RWPE2 (cell line): ENCODE measurements at regions not wholly inside any gene's neighbourhood (a gene's known extent, or its start where the extent isn't known, plus 50 kb on each side); places are given as distances from the start of the nearest gene placed in this dataset.

ENCODE experiments used
- ATAC-seq: fragments of 200-7000 bp; cut with Tn5 transposase; 3 replicates; pipeline ENCODE4 v1.9.1; 2021; ENCODE audit warnings: low read depth
- DNase-seq: peaks from one replicate; pipeline ENCODE4 v3.0.0-alpha.2; 2020; ENCODE audit warnings: low spot score
- H3K27ac ChIP-seq: fragments of 450-650 bp; 2 replicates; pipeline ENCODE4 v1.5.1; 2017; ENCODE audit warnings: mild to moderate bottlenecking; ENCODE audit not compliant: poor library complexity, severe bottlenecking
- H3K27me3 ChIP-seq: fragments of 250-450 bp; sonication (Bioruptor Pico); 2 replicates; pipeline ENCODE4 v1.5.1; 2021; ENCODE audit warnings: mild to moderate bottlenecking, moderate library complexity; ENCODE audit not compliant: insufficient read depth, poor library complexity, severe bottlenecking
- H3K36me3 ChIP-seq: fragments of 250-450 bp; sonication (Bioruptor Pico); 2 replicates; pipeline ENCODE4 v1.5.1; 2020; ENCODE audit warnings: low read depth, mild to moderate bottlenecking, moderate library complexity
- H3K4me1 ChIP-seq: fragments of 250-450 bp; sonication (Bioruptor Pico); 2 replicates; pipeline ENCODE4 v1.5.1; 2021; ENCODE audit warnings: mild to moderate bottlenecking, moderate library complexity; ENCODE audit not compliant: insufficient read depth, poor library complexity, severe bottlenecking
- H3K4me3 ChIP-seq: fragments of 250-450 bp; sonication (Bioruptor Pico); 2 replicates; pipeline ENCODE4 v1.5.1; 2021; ENCODE audit warnings: mild to moderate bottlenecking, moderate library complexity; ENCODE audit not compliant: severe bottlenecking
- H3K9me3 ChIP-seq: fragments of 250-450 bp; sonication (Bioruptor Pico); 2 replicates; pipeline ENCODE4 v1.5.1; 2021; ENCODE audit warnings: mild to moderate bottlenecking, moderate library complexity; ENCODE audit not compliant: severe bottlenecking
- CTCF ChIP-seq: fragments of 450-650 bp; IDR thresholded peaks from one replicate; pipeline ENCODE4 v1.5.1; 2017; ENCODE audit warnings: mild to moderate bottlenecking, moderate library complexity; ENCODE audit not compliant: poor library complexity, severe bottlenecking

GRCh38 chr6:22437665-22438064 is 131.7 kb upstream of the HDGFL1 start:
- Histone ChIP-seq H3K4me3 (no peak overlapping the region), H3K4me1 (peaks cover 13% of the 10 kb centered on the region), H3K36me3 (no peaks in the 10 kb centered on the region), H3K27me3 (no peaks in the 10 kb centered on the region), H3K27ac (no peak overlapping the region), H3K9me3 (no peaks in the 10 kb centered on the region)
- DNase-seq, result no peak
- TF ChIP-seq CTCF, result no peak
- no peak for ATAC-seq

- ATAC-seq, result peak; percentile 31; the same call in 1 of the 3 replicates
- DNase-seq, result no peak
- Histone ChIP-seq H3K4me3 (no peak overlapping the region), H3K27me3 (no peaks in the 10 kb centered on the region), H3K27ac (peak overlapping the region; percentile 19), H3K36me3 (no peaks in the 10 kb centered on the region), H3K9me3 (no peaks in the 10 kb centered on the region), H3K4me1 (peaks cover 8% of the 10 kb centered on the region)
- TF ChIP-seq CTCF, result no peak
These were observed 126.5 kb upstream of the HDGFL1 start for GRCh38 chr6:22442826-22443225.

- no peak overlapping the region for H3K27ac ChIP-seq
- no peak for ATAC-seq
- H3K9me3 ChIP-seq, result no peaks in the 10 kb centered on the region
- H3K36me3 ChIP-seq, result no peaks in the 10 kb centered on the region
- no peak for TF ChIP-seq CTCF
- no peak for DNase-seq
- H3K4me3 ChIP-seq, result no peak overlapping the region
- H3K27me3 ChIP-seq, result no peaks in the 10 kb centered on the region
- peaks cover 18% of the 10 kb centered on the region for H3K4me1 ChIP-seq
These were observed 125.0 kb upstream of the HDGFL1 start for GRCh38 chr6:22444330-22444729.

GRCh38 chr6:22445946-22446345 is 123.4 kb upstream of the HDGFL1 start:
- TF ChIP-seq CTCF, result no peak
- Histone ChIP-seq H3K27ac (no peak overlapping the region), H3K27me3 (no peaks in the 10 kb centered on the region), H3K4me3 (no peak overlapping the region), H3K4me1 (peaks cover 18% of the 10 kb centered on the region), H3K36me3 (no peaks in the 10 kb centered on the region), H3K9me3 (no peaks in the 10 kb centered on the region)
- DNase-seq (no peak), ATAC-seq (no peak)

- ATAC-seq, result no peak
- Histone ChIP-seq H3K9me3 (no peaks in the 10 kb centered on the region), H3K36me3 (no peaks in the 10 kb centered on the region), H3K4me3 (no peak overlapping the region), H3K4me1 (peaks cover 17% of the 10 kb centered on the region), H3K27ac (no peak overlapping the region), H3K27me3 (no peaks in the 10 kb centered on the region)
- no peak for DNase-seq
- TF ChIP-seq CTCF, result no peak
These were observed 121.8 kb upstream of the HDGFL1 start for GRCh38 chr6:22447249-22448196.
